ENCODE measurements at regions not wholly inside any gene's neighbourhood (a gene's known extent, or its start where the extent isn't known, plus 50 kb on each side); places are given as distances from the start of the nearest gene placed in this dataset.

DNA sequence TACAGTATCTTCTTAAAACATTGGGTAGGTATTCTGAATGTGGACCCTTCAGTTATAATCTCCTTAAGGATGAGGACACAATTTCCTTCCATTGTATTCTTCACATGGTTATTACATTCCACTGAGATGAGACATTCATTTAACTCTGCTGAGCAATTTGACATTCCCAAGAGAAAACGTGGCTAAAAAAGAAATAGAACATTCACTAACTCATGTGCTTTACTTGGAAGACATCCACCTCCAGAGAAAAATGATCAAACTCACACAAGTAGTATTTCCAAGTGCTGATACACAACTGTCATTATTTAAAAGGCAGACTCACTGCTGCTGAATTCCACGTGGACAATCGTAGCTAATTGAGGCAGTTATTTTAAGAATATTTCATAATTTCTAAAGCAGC lies 227.9 kb upstream of the ANKRD50 start:
- peak overlapping the region; percentile 26; the same call in 1 of the 2 replicates for H3K4me3 ChIP-seq
- BruUV-seq (replicated peaks) = no TSS peak
- no peaks in the 10 kb centered on the region for H3K27me3 ChIP-seq (ENCODE audit: insufficient read depth, low read depth)
- POLR2A ChIA-PET (ENCODE audit: unreplicated experiment) = no interaction called here
- intact Hi-C loops (cut with micrococcal nuclease; ENCODE audit: unreplicated experiment) = loop anchor here (2.0 to 10.0 kb wide), 5 partner anchors 36 to 300 kb away; partner anchors contain the start of gene ANKRD50
- H3K79me2 ChIP-seq (ENCODE audit: low read depth) = no peaks in the 10 kb centered on the region
- H3K36me3 ChIP-seq (ENCODE audit: low read depth) = peaks cover 4% of the 10 kb centered on the region; the same call in 1 of the 2 replicates
- peaks cover 21% of the 10 kb centered on the region for H3K9me3 ChIP-seq (ENCODE audit: insufficient read depth, low read depth)
- peaks cover 18% of the 10 kb centered on the region for H3F3A ChIP-seq (ENCODE audit: insufficient read depth, low read depth)
- H4K20me1 ChIP-seq (ENCODE audit: insufficient read depth) = no peaks in the 10 kb centered on the region
- DNase-seq = peak in 1 of 2 experiments; percentile 84
- no peaks in the 10 kb centered on the region for H3K9me2 ChIP-seq (ENCODE audit: insufficient read depth)
- H2AFZ ChIP-seq = no peak overlapping the region
- peak overlapping the region; percentile 66 for H3K4me2 ChIP-seq
- no peak for TF ChIP-seq EZH2 (IDR thresholded peaks at IDR 0.05; ENCODE audit: low read depth)
- TF ChIP-seq, protein P1, sequence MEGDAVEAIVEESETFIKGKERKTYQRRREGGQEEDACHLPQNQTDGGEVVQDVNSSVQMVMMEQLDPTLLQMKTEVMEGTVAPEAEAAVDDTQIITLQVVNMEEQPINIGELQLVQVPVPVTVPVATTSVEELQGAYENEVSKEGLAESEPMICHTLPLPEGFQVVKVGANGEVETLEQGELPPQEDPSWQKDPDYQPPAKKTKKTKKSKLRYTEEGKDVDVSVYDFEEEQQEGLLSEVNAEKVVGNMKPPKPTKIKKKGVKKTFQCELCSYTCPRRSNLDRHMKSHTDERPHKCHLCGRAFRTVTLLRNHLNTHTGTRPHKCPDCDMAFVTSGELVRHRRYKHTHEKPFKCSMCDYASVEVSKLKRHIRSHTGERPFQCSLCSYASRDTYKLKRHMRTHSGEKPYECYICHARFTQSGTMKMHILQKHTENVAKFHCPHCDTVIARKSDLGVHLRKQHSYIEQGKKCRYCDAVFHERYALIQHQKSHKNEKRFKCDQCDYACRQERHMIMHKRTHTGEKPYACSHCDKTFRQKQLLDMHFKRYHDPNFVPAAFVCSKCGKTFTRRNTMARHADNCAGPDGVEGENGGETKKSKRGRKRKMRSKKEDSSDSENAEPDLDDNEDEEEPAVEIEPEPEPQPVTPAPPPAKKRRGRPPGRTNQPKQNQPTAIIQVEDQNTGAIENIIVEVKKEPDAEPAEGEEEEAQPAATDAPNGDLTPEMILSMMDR (conservative IDR thresholded peaks at IDR 0.05) = no peak
- peaks cover 42% of the 10 kb centered on the region for H3K4me1 ChIP-seq (replicated peaks; ENCODE audit: insufficient read depth)
- peak overlapping the region; percentile 89 for H3K27ac ChIP-seq
- CTCF ChIA-PET = no interaction called here

DNA sequence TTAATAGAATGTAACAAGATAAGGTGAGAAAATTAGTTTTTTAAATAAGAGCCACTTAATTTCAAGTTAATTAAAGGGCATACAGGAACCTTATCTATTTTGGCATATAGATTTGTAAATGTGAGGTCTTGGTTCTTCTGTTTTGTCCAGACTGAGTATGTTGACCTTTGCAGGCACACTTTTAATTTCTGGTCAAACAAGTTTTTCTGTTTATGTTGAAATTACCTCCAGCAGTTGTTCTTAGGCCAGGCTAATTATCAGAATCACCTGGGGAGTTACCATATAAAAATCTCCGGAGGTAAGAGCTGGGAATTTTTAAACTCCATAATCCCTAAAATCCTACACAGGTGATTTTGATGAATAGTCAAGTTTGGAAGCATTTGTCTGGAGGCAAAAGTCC lies 227.4 kb upstream of the ANKRD50 start:
- no peaks in the 10 kb centered on the region for H4K20me1 ChIP-seq (ENCODE audit: insufficient read depth)
- CTCF ChIA-PET = no interaction called here
- H3K4me1 ChIP-seq (replicated peaks; ENCODE audit: insufficient read depth) = peaks cover 42% of the 10 kb centered on the region
- intact Hi-C loops (cut with micrococcal nuclease; ENCODE audit: unreplicated experiment) = loop anchor here (2.0 to 10.0 kb wide), 5 partner anchors 35 to 299 kb away; partner anchors contain the start of gene ANKRD50
- peaks cover 18% of the 10 kb centered on the region for H3F3A ChIP-seq (ENCODE audit: insufficient read depth, low read depth)
- H3K36me3 ChIP-seq (ENCODE audit: low read depth) = peaks cover 4% of the 10 kb centered on the region; the same call in 1 of the 2 replicates
- no peak for TF ChIP-seq EZH2 (IDR thresholded peaks at IDR 0.05; ENCODE audit: low read depth)
- TF ChIP-seq, protein P1 (conservative IDR thresholded peaks at IDR 0.05) = no peak
- no peaks in the 10 kb centered on the region for H3K27me3 ChIP-seq (ENCODE audit: insufficient read depth, low read depth)
- peak overlapping the region; percentile 66 for H3K4me2 ChIP-seq
- POLR2A ChIA-PET (ENCODE audit: unreplicated experiment) = no interaction called here
- peak overlapping the region; percentile 26; the same call in 1 of the 2 replicates for H3K4me3 ChIP-seq
- peak overlapping the region; percentile 89 for H3K27ac ChIP-seq
- H3K79me2 ChIP-seq (ENCODE audit: low read depth) = no peaks in the 10 kb centered on the region
- H2AFZ ChIP-seq = no peak overlapping the region
- H3K9me2 ChIP-seq (ENCODE audit: insufficient read depth) = no peaks in the 10 kb centered on the region
- DNase-seq = peak in 1 of 2 experiments; percentile 86
- no TSS peak for BruUV-seq (replicated peaks)
- H3K9me3 ChIP-seq (ENCODE audit: insufficient read depth, low read depth) = peaks cover 21% of the 10 kb centered on the region

DNA sequence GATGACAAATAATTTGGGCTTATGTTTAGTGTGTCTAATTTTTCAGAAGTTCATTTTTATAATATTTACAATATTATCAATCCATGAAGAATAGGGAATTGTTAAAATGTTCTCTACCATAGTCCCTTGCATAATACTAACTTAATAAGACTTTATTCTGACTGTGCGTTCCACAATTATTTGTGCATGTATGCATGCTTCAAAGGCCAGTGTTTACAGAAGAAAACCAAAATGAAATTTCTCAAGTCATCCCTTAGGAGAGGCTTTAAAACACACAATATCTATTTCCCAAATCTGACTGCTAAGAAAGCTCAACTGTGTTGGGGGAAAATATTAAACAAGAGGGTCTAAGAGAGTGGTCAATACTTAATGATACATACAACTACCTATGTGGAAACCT lies 226.3 kb upstream of the ANKRD50 start:
- TF ChIP-seq, protein P1 (conservative IDR thresholded peaks at IDR 0.05) = no peak
- peaks cover 42% of the 10 kb centered on the region for H3K4me1 ChIP-seq (replicated peaks; ENCODE audit: insufficient read depth)
- CTCF ChIA-PET = no interaction called here

More for the DNA sequence above, 226.3 kb upstream of the ANKRD50 start:
- H3K4me3 ChIP-seq = no peak overlapping the region
- intact Hi-C loops (cut with micrococcal nuclease; ENCODE audit: unreplicated experiment) = no loop called here
- H3K79me2 ChIP-seq (ENCODE audit: low read depth) = no peaks in the 10 kb centered on the region
- H3K27me3 ChIP-seq (ENCODE audit: insufficient read depth, low read depth) = no peaks in the 10 kb centered on the region
- no TSS peak for BruUV-seq (replicated peaks)
- no peak for DNase-seq
- H3K9me2 ChIP-seq (ENCODE audit: insufficient read depth) = no peaks in the 10 kb centered on the region
- POLR2A ChIA-PET (ENCODE audit: unreplicated experiment) = no interaction called here
- H2AFZ ChIP-seq = no peak overlapping the region
- peaks cover 21% of the 10 kb centered on the region for H3K9me3 ChIP-seq (ENCODE audit: insufficient read depth, low read depth)
- peaks cover 18% of the 10 kb centered on the region for H3F3A ChIP-seq (ENCODE audit: insufficient read depth, low read depth)
- no peaks in the 10 kb centered on the region for H4K20me1 ChIP-seq (ENCODE audit: insufficient read depth)
- H3K27ac ChIP-seq = no peak overlapping the region
- H3K36me3 ChIP-seq (ENCODE audit: low read depth) = peaks cover 4% of the 10 kb centered on the region; the same call in 1 of the 2 replicates
- no peak overlapping the region for H3K4me2 ChIP-seq
